ENCODE measurements at regions not wholly inside any gene's neighbourhood (a gene's known extent, or its start where the extent isn't known, plus 50 kb on each side); places are given as distances from the start of the nearest gene placed in this dataset.

DNA sequence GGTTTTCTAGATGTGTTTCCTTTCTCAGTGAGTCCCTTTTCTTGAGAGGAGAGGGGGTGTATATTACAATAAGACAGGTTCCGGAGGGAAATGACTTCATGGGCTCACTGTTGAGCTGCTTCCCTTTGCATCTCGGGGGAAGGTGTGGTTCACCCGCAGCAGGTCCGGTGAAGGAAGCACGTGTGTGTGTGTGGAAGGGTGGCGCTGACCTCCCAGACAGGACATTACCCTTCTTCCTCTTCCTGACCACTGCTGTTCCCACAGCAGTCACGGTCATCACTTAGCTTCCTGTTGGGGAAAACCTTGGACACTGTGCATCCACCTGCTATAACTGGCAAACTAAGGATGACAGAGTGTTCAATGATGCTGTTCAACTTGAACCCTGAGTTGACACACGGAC, 83.6 kb downstream of the PLEKHG1 start:
- TF ChIP-seq, protein P1, sequence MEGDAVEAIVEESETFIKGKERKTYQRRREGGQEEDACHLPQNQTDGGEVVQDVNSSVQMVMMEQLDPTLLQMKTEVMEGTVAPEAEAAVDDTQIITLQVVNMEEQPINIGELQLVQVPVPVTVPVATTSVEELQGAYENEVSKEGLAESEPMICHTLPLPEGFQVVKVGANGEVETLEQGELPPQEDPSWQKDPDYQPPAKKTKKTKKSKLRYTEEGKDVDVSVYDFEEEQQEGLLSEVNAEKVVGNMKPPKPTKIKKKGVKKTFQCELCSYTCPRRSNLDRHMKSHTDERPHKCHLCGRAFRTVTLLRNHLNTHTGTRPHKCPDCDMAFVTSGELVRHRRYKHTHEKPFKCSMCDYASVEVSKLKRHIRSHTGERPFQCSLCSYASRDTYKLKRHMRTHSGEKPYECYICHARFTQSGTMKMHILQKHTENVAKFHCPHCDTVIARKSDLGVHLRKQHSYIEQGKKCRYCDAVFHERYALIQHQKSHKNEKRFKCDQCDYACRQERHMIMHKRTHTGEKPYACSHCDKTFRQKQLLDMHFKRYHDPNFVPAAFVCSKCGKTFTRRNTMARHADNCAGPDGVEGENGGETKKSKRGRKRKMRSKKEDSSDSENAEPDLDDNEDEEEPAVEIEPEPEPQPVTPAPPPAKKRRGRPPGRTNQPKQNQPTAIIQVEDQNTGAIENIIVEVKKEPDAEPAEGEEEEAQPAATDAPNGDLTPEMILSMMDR (conservative IDR thresholded peaks at IDR 0.05 in 1 of 2, IDR thresholded peaks at IDR 0.05 in 1 of 2; ENCODE audit: extremely low read depth in 1 of 2, insufficient read depth in 1 of 2, low read depth in 1 of 2, low read length in 2 of 2): no peak
- TF ChIP-seq EZH2 (IDR thresholded peaks at IDR 0.05; ENCODE audit: borderline replicate concordance, low read length): no peak

All from mammary epithelial cell (primary cell).